ENCODE measurements at regions not wholly inside any gene's neighbourhood (a gene's known extent, or its start where the extent isn't known, plus 50 kb on each side); places are given as distances from the start of the nearest gene placed in this dataset.

- Histone ChIP-seq H3K27me3 (ENCODE audit: control insufficient read depth, insufficient read depth, low read length) (no peaks in the 10 kb centered on the region), H3K4me3 (ENCODE audit: low read depth, low read length) (no peak overlapping the region), H3K36me3 (ENCODE audit: control insufficient read depth, insufficient read depth, low read length) (peaks cover 17% of the 10 kb centered on the region)
- no peak for TF ChIP-seq CTCF (IDR thresholded peaks at IDR 0.05; ENCODE audit: insufficient read depth, low read depth, low read length)
- ChIA-PET CTCF (interaction anchor here (0.7 to 3.1 kb wide), 2 partner anchors 10 kb away, joined by 3 to 12 read pairs; no protein-coding TSS in a partner anchor), POLR2A (no interaction called here)
- DNase-seq (ENCODE audit: low read depth), result no peak
Observed at GRCh38 chr22:42217752-42218280, 52.6 kb downstream of the TCF20 start.

- CTCF ChIA-PET, result interaction anchor here (0.7 to 3.1 kb wide), 2 partner anchors 9 to 10 kb away, joined by 3 to 12 read pairs; no protein-coding TSS in a partner anchor
- TF ChIP-seq CTCF (IDR thresholded peaks at IDR 0.05; ENCODE audit: insufficient read depth, low read depth, low read length), result no peak
- Histone ChIP-seq H3K4me3 (ENCODE audit: low read depth, low read length) (no peak overlapping the region), H3K27me3 (ENCODE audit: control insufficient read depth, insufficient read depth, low read length) (no peaks in the 10 kb centered on the region), H3K36me3 (ENCODE audit: control insufficient read depth, insufficient read depth, low read length) (peaks cover 19% of the 10 kb centered on the region)
- no peak for DNase-seq (ENCODE audit: low read depth)
- POLR2A ChIA-PET, result no interaction called here
Observed at GRCh38 chr22:42217019-42217751, 53.3 kb downstream of the TCF20 start.

- TF ChIP-seq CTCF (IDR thresholded peaks at IDR 0.05; ENCODE audit: insufficient read depth, low read depth, low read length), result no peak
- DNase-seq (ENCODE audit: low read depth), result no peak
- Histone ChIP-seq H3K36me3 (ENCODE audit: control insufficient read depth, insufficient read depth, low read length) (peaks cover 29% of the 10 kb centered on the region), H3K27me3 (ENCODE audit: control insufficient read depth, insufficient read depth, low read length) (no peaks in the 10 kb centered on the region), H3K4me3 (ENCODE audit: low read depth, low read length) (no peak overlapping the region)
- POLR2A ChIA-PET, result interaction anchor here (0.6 kb wide), 1 partner anchor 12 kb away, joined by 3 read pairs; no protein-coding TSS in a partner anchor
- CTCF ChIA-PET, result interaction anchor here (0.8 kb wide), 1 partner anchor 12 kb away, joined by 3 read pairs; no protein-coding TSS in a partner anchor
Observed at GRCh38 chr22:42214633-42215415, 55.6 kb downstream of the TCF20 start.

- ChIA-PET POLR2A (no interaction called here), CTCF (interaction anchor here (0.6 to 2.6 kb wide), 4 partner anchors 10 to 266 kb away, joined by 3 to 12 read pairs (median 4); no protein-coding TSS in a partner anchor)
- H3K36me3 ChIP-seq (ENCODE audit: control insufficient read depth, insufficient read depth, low read length), result peaks cover 20% of the 10 kb centered on the region
- no peaks in the 10 kb centered on the region for H3K27me3 ChIP-seq (ENCODE audit: control insufficient read depth, insufficient read depth, low read length)
- TF ChIP-seq CTCF (IDR thresholded peaks at IDR 0.05; ENCODE audit: insufficient read depth, low read depth, low read length), result no peak
- H3K4me3 ChIP-seq (ENCODE audit: low read depth, low read length), result no peak overlapping the region
- DNase-seq (ENCODE audit: low read depth), result no peak
Observed at GRCh38 chr22:42208362-42208761, 62.1 kb downstream of the TCF20 start.

GRCh38 chr22:42207918-42208317 lies 62.5 kb downstream of the TCF20 start:
- ChIA-PET POLR2A (no interaction called here), CTCF (interaction anchor here (0.9 to 2.6 kb wide), 3 partner anchors 10 to 15 kb away, joined by 3 to 12 read pairs (median 5); no protein-coding TSS in a partner anchor)
- DNase-seq (ENCODE audit: low read depth), result no peak
- no peak for TF ChIP-seq CTCF (IDR thresholded peaks at IDR 0.05; ENCODE audit: insufficient read depth, low read depth, low read length)
- H3K4me3 ChIP-seq (ENCODE audit: low read depth, low read length), result no peak overlapping the region
- peaks cover 16% of the 10 kb centered on the region for H3K36me3 ChIP-seq (ENCODE audit: control insufficient read depth, insufficient read depth, low read length)
- no peaks in the 10 kb centered on the region for H3K27me3 ChIP-seq (ENCODE audit: control insufficient read depth, insufficient read depth, low read length)

Measured in BJ (cell line).